Astrocyte (in vitro differentiated cells and primary cell): ENCODE measurements at regions not wholly inside any gene's neighbourhood (a gene's known extent, or its start where the extent isn't known, plus 50 kb on each side); places are given as distances from the start of the nearest gene placed in this dataset.
"Not testable (repeated sequence)": the region's sequence is repeated elsewhere in the genome, so short reads cannot be mapped to it uniquely, and the experiment has no call there.

ENCODE experiments used
- DNase-seq: peaks from one replicate; pipeline ENCODE4 v3.0.0-alpha.2; 2010; ENCODE audit warnings: low read depth
- FAIRE-seq: peaks from 2 replicates; lab custom pipeline; 2011; peaks lifted over from hg19 to GRCh38; lab: Jason Lieb, UNC
- H2AFZ ChIP-seq: 2 replicates; pipeline ENCODE4 v1.6.0; 2012; ENCODE audit warnings: low read depth, low read length, inconsistent platforms
- H3K27ac ChIP-seq: 2 replicates; pipeline ENCODE4 v1.5.1; 2011; ENCODE audit warnings: low read depth, low read length, inconsistent platforms
- H3K27me3 ChIP-seq: 2 replicates; pipeline ENCODE4 v1.6.0; 2011; ENCODE audit warnings: low read length, inconsistent platforms; ENCODE audit not compliant: insufficient read depth
- H3K36me3 ChIP-seq: 2 replicates; pipeline ENCODE4 v1.5.1; 2011; ENCODE audit warnings: low read length, inconsistent platforms; ENCODE audit not compliant: insufficient read depth
- H3K4me1 ChIP-seq: 2 replicates; pipeline ENCODE4 v1.5.1; 2011; ENCODE audit warnings: low read length, inconsistent platforms; ENCODE audit not compliant: insufficient read depth
- H3K4me2 ChIP-seq: 2 replicates; pipeline ENCODE4 v1.6.0; 2012; ENCODE audit warnings: low read length, inconsistent platforms
- H3K4me3 ChIP-seq: 2 replicates; pipeline ENCODE4 v1.5.1; 2011; ENCODE audit warnings: low read depth, mild to moderate bottlenecking, low read length, inconsistent platforms; ENCODE audit not compliant: insufficient read depth
- H3K79me2 ChIP-seq: 2 replicates; pipeline ENCODE4 v1.6.0; 2012; ENCODE audit warnings: mild to moderate bottlenecking, low read length, inconsistent platforms; ENCODE audit not compliant: insufficient read depth
- H3K9ac ChIP-seq: 2 replicates; pipeline ENCODE4 v1.6.0; 2012; ENCODE audit warnings: mild to moderate bottlenecking, low read length, inconsistent platforms
- H3K9me3 ChIP-seq: 2 replicates; pipeline ENCODE4 v1.5.1; 2012; ENCODE audit warnings: low read depth, mild to moderate bottlenecking, low read length, inconsistent platforms; ENCODE audit not compliant: insufficient read depth
- H4K20me1 ChIP-seq: 2 replicates; pipeline ENCODE4 v1.6.0; 2012; ENCODE audit warnings: low read length, inconsistent platforms; ENCODE audit not compliant: insufficient read depth
- H3K27ac Mint-ChIP-seq: one replicate; pipeline ENCODE4 v1.8.0; 2021; ENCODE audit warnings: mild to moderate bottlenecking, mixed read lengths; ENCODE audit not compliant: unreplicated experiment
- H3K27me3 Mint-ChIP-seq: one replicate; pipeline ENCODE4 v1.8.0; 2021; ENCODE audit warnings: low read depth, mixed read lengths; ENCODE audit not compliant: unreplicated experiment
- H3K36me3 Mint-ChIP-seq: one replicate; pipeline ENCODE4 v1.8.0; 2021; ENCODE audit warnings: low read depth, mixed read lengths; ENCODE audit not compliant: unreplicated experiment
- H3K4me1 Mint-ChIP-seq: one replicate; pipeline ENCODE4 v1.8.0; 2021; ENCODE audit warnings: low read depth, mixed read lengths; ENCODE audit not compliant: unreplicated experiment
- H3K4me3 Mint-ChIP-seq: one replicate; pipeline ENCODE4 v1.8.0; 2021; ENCODE audit warnings: mild to moderate bottlenecking, moderate library complexity, mixed read lengths; ENCODE audit not compliant: unreplicated experiment
- H3K9me3 Mint-ChIP-seq: one replicate; pipeline ENCODE4 v1.8.0; 2021; ENCODE audit warnings: mild to moderate bottlenecking, mixed read lengths; ENCODE audit not compliant: unreplicated experiment

- not testable (repeated sequence) for H3K4me1 Mint-ChIP-seq, H3K4me1 ChIP-seq, H3K27ac Mint-ChIP-seq, H3K36me3 ChIP-seq, H3K4me3 ChIP-seq, FAIRE-seq, H2AFZ ChIP-seq, DNase-seq, H3K79me2 ChIP-seq, H4K20me1 ChIP-seq, H3K9ac ChIP-seq, H3K4me2 ChIP-seq, H3K9me3 Mint-ChIP-seq, H3K27me3 ChIP-seq, H3K9me3 ChIP-seq, H3K27ac ChIP-seq, H3K36me3 Mint-ChIP-seq, H3K27me3 Mint-ChIP-seq, H3K4me3 Mint-ChIP-seq
Observed at GRCh38 chr1:206398261-206398660, 72.0 kb upstream of the IKBKE start.

DNA sequence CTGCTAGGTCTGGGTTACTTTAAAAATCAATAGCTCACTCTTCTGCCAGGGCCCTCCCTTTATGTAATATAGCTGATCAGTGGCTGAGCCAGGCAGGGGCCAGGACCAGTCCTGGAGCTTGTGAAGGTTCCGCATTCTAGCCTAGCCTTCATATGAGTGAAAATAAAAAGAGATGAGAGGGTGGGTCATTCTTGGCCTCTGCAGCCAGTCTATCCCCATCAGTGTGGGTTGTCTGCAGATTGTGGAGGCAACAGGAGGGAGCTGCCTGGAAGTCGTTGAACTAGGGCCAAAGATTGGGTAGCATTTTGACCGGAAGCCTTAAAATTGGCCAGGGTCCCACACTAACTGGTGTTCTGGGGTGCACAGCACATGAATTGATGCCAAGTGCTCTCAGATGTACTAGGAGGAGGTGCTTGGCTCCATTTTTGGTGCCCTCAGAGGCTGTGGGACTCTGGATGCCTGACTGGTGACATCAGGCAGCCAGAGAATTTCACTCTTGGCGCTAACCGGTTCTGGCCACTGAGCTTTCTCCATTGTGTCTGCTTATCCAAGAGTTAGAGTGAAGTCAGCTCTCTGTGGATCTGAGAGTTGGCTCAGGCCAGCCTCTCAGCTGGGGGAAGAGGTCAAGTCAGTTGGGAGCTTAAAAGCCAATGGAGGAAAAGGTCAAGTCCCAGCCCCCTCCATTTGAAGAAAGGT lies 66.5 kb upstream of the IKBKE start:
- not testable (repeated sequence) for H3K4me2 ChIP-seq, H3K4me3 Mint-ChIP-seq, H3K27me3 ChIP-seq, DNase-seq, H3K79me2 ChIP-seq, H2AFZ ChIP-seq, H3K4me1 Mint-ChIP-seq, H3K4me1 ChIP-seq, H3K27ac Mint-ChIP-seq, H3K9me3 ChIP-seq, H3K4me3 ChIP-seq, H4K20me1 ChIP-seq, H3K27ac ChIP-seq, H3K36me3 Mint-ChIP-seq, H3K36me3 ChIP-seq, H3K27me3 Mint-ChIP-seq, H3K9ac ChIP-seq, H3K9me3 Mint-ChIP-seq
- peak; percentile 65 for FAIRE-seq

GRCh38 chr1:206404309-206405027 lies 65.8 kb upstream of the IKBKE start:
- not testable (repeated sequence) for H2AFZ ChIP-seq, H3K4me2 ChIP-seq, H3K27me3 ChIP-seq, H3K4me3 Mint-ChIP-seq, DNase-seq, H3K9me3 ChIP-seq, H3K36me3 ChIP-seq, H3K4me1 ChIP-seq, H4K20me1 ChIP-seq, H3K4me1 Mint-ChIP-seq, H3K9ac ChIP-seq, H3K27ac ChIP-seq, H3K9me3 Mint-ChIP-seq, FAIRE-seq, H3K36me3 Mint-ChIP-seq, H3K27ac Mint-ChIP-seq, H3K27me3 Mint-ChIP-seq, H3K4me3 ChIP-seq, H3K79me2 ChIP-seq

DNA sequence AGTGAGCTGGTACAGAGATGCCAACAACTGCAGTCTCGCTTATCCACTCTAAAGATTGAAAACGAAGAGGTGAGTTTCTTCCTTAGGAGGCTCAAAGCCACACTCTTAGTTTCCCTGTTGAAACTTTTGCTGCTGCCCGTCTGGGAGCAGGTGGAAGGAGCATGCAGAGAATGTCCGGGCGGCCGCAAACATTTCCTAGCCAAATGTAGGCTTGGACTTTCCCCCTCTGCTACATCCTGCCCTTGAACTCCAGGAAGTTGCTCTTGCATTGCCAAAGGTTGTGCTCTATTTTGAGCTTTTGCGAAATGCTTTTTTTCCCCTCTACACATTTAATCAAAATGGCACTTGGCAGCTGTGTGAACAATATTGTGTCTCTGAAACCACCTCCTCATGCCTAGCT lies 65.0 kb upstream of the IKBKE start:
- H4K20me1 ChIP-seq, H3K9me3 ChIP-seq, H3K27me3 Mint-ChIP-seq, H3K9me3 Mint-ChIP-seq, H3K4me1 ChIP-seq, H3K4me3 ChIP-seq, DNase-seq, H3K36me3 ChIP-seq, H3K4me3 Mint-ChIP-seq, H3K36me3 Mint-ChIP-seq, H3K27ac Mint-ChIP-seq, FAIRE-seq, H3K4me1 Mint-ChIP-seq, H3K27ac ChIP-seq, H3K9ac ChIP-seq, H3K79me2 ChIP-seq, H2AFZ ChIP-seq, H3K4me2 ChIP-seq, H3K27me3 ChIP-seq: not testable (repeated sequence)

DNA sequence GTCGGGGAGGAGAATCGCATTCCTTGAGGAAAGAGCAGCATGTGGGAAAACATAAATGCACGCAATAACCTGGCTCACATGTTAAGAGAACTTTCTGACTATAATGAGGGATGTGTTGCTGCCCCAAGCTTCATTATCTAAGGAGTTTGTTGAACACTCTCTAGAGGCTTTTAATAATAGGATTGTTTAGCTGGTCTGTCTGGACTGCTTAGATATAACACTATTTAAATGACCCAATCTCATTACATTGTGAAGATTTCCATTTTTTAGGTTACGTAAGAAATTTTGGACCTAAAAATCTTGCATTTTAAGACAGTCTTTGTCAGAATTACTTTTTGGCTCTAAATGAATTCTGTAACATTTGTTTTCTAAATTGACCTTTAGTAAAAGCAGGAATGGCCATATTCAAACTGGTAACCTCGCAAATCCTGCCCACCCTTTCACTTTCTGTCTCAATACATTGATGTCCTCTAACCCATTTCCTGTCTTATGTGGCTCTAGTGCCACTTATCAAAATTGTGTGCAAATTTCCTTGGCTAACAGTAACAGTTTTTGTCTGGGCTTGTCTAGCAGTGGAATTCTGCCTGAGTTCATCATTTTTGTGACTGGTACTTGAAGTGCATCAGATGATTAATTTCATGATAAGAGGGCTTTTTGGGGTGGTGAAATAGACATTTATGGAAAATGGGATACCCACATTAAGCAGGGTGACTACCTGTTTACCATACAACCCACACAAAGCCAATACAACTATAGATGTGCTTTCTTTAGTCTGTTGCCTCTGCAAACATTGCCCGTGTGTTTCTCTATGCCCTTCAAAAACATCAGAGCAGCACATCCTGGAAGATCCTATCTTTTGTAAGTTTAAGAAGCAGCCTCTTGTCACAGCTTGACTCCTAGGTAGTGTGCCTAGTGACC lies 61.6 kb upstream of the IKBKE start:
- DNase-seq, H3K36me3 Mint-ChIP-seq, H3K9me3 ChIP-seq, H3K9ac ChIP-seq, H3K4me2 ChIP-seq, H3K27ac Mint-ChIP-seq, FAIRE-seq, H3K27me3 ChIP-seq, H3K27ac ChIP-seq, H3K36me3 ChIP-seq, H3K27me3 Mint-ChIP-seq, H3K9me3 Mint-ChIP-seq, H3K4me1 Mint-ChIP-seq, H2AFZ ChIP-seq, H4K20me1 ChIP-seq, H3K4me1 ChIP-seq, H3K4me3 ChIP-seq, H3K4me3 Mint-ChIP-seq, H3K79me2 ChIP-seq: not testable (repeated sequence)
